OCI-LY1 (cell line): ENCODE measurements at regions not wholly inside any gene's neighbourhood (a gene's known extent, or its start where the extent isn't known, plus 50 kb on each side); places are given as distances from the start of the nearest gene placed in this dataset.

Experiments used
- H2AFZ ChIP-seq: fragments of 200-600 bp; sonication (generic), shearing (Covaris generic); 2 replicates; pipeline ENCODE4 v1.6.0; 2014; ENCODE audit warnings: antibody characterized with exemption, mild to moderate bottlenecking, low read length
- H3F3A ChIP-seq: fragments of 200-600 bp; sonication (generic), shearing (Covaris generic); 2 replicates; pipeline ENCODE4 v1.6.0; 2014; ENCODE audit warnings: mild to moderate bottlenecking, antibody characterized with exemption, low read length, moderate library complexity; ENCODE audit not compliant: insufficient read depth
- H3K27ac ChIP-seq: fragments of 200-600 bp; sonication (generic); 2 replicates; pipeline ENCODE4 v1.5.1; 2014; ENCODE audit warnings: low read length, mixed run types, mild to moderate bottlenecking, low read depth; ENCODE audit not compliant: poor library complexity, severe bottlenecking
- H3K27me3 ChIP-seq: fragments of 200-600 bp; sonication (generic); 2 replicates; pipeline ENCODE4 v1.6.0; 2014; ENCODE audit warnings: antibody characterized with exemption, mild to moderate bottlenecking, low read length, moderate library complexity; ENCODE audit not compliant: insufficient read depth
- H3K36me3 ChIP-seq: fragments of 200-600 bp; sonication (generic); 2 replicates; pipeline ENCODE4 v1.6.1; 2014; ENCODE audit warnings: mild to moderate bottlenecking, antibody characterized with exemption, low read length, moderate library complexity, mixed read lengths; ENCODE audit not compliant: insufficient read depth
- H3K4me1 ChIP-seq: fragments of 200-600 bp; sonication (generic); 2 replicates; pipeline ENCODE4 v1.5.1; 2014; ENCODE audit warnings: mild to moderate bottlenecking, low read length, moderate library complexity; ENCODE audit not compliant: insufficient read depth, severe bottlenecking
- H3K4me2 ChIP-seq: fragments of 200-600 bp; sonication (generic), shearing (Covaris generic); 2 replicates; pipeline ENCODE4 v1.6.1; 2014; ENCODE audit warnings: low read length
- H3K4me3 ChIP-seq: fragments of 200-600 bp; sonication (generic); 2 replicates; pipeline ENCODE4 v1.5.1; 2014; ENCODE audit warnings: low read length, low read depth, mild to moderate bottlenecking, mixed read lengths; ENCODE audit not compliant: poor library complexity, severe bottlenecking
- H3K79me2 ChIP-seq: fragments of 200-600 bp; shearing (Covaris generic); 2 replicates; pipeline ENCODE4 v1.6.1; 2016; ENCODE audit warnings: mixed run types, low read length, mixed read lengths; ENCODE audit not compliant: insufficient read depth
- H3K9ac ChIP-seq: fragments of 200-600 bp; sonication (generic), shearing (Covaris generic); 2 replicates; pipeline ENCODE4 v1.6.1; 2014; ENCODE audit warnings: mild to moderate bottlenecking, low read length, mixed read lengths
- H3K9me2 ChIP-seq: fragments of 200-600 bp; sonication (generic), shearing (Covaris generic); 2 replicates; pipeline ENCODE4 v1.6.1; 2014; ENCODE audit warnings: low read depth, mild to moderate bottlenecking, low read length, mixed read lengths
- H3K9me3 ChIP-seq: fragments of 200-600 bp; shearing (Covaris generic); 2 replicates; pipeline ENCODE4 v1.6.1; 2014; ENCODE audit warnings: low read length, mixed read lengths
- H4K20me1 ChIP-seq: fragments of 200-600 bp; sonication (generic), shearing (Covaris generic); 2 replicates; pipeline ENCODE4 v1.6.0; 2016; ENCODE audit warnings: mild to moderate bottlenecking, low read length; ENCODE audit not compliant: insufficient read depth
- CTCF ChIP-seq: fragments of 200-600 bp; sonication (generic), shearing (Covaris generic); IDR thresholded peaks from 2 replicates; pipeline ENCODE4 v1.5.1; 2017; ENCODE audit warnings: mild to moderate bottlenecking, antibody characterized with exemption, low read length, moderate library complexity, mixed read lengths
- EZH2 ChIP-seq: fragments of 200-600 bp; sonication (generic), shearing (Covaris generic); IDR thresholded peaks from 2 replicates; pipeline ENCODE4 v1.8.0; 2017; ENCODE audit warnings: borderline replicate concordance, mixed run types, mild to moderate bottlenecking, antibody characterized with exemption, low read length, moderate library complexity, mixed read lengths

DNA sequence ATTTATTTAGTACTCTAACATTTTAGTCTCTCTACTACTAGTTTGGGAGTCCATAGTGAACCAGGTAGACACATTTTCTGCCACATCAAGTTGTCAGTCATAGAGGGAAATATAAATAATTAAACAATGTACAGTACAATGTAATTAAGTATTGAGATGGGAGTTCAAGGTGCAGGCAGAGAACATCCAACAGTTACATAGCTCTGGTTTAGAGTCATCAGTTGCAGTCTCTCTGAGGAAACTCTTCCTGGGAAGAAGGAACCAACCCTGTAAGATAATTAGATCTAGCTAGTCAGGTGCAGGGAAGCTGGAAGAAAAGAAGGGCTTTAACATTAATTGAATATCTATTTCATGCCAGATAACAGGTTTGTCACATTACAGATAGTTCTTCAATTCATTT lies 457.9 kb upstream of the DYNLRB2 start:
- H3K36me3 ChIP-seq: no peaks in the 10 kb centered on the region
- TF ChIP-seq CTCF (no peak), EZH2 (no peak)
- H3K9me2 ChIP-seq: no peaks in the 10 kb centered on the region
- no peaks in the 10 kb centered on the region for H4K20me1 ChIP-seq
- H2AFZ ChIP-seq: no peak overlapping the region
- no peaks in the 10 kb centered on the region for H3K4me1 ChIP-seq
- H3F3A ChIP-seq: no peaks in the 10 kb centered on the region
- no peak overlapping the region for H3K4me3 ChIP-seq
- no peaks in the 10 kb centered on the region for H3K9me3 ChIP-seq
- H3K27me3 ChIP-seq: no peaks in the 10 kb centered on the region
- H3K4me2 ChIP-seq: no peak overlapping the region
- H3K79me2 ChIP-seq: no peaks in the 10 kb centered on the region
- no peak overlapping the region for H3K9ac ChIP-seq
- H3K27ac ChIP-seq: no peak overlapping the region

DNA sequence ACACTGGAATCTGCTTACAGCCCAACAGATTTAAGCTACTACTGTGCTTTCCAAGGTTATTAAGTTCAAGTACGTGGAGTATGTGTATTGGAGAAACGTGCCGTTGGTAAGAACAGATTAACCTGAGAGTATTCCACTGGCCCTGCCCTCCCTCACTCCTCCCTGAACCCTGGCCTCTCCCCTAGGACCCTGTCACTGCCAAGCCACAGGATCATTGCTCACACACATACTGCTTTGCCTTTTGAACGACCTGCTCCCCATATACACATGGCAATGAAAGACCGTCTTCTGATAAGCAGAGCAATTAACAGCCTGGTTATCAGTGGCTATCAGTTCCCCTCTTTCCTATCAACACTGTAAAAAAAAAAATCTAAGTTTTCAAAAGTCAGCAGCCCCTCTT lies 458.9 kb upstream of the DYNLRB2 start:
- Histone ChIP-seq H3K4me1 (no peaks in the 10 kb centered on the region), H4K20me1 (no peaks in the 10 kb centered on the region), H3K27me3 (no peaks in the 10 kb centered on the region), H3K4me2 (no peak overlapping the region), H3K9ac (no peak overlapping the region), H3F3A (no peaks in the 10 kb centered on the region), H3K9me3 (no peaks in the 10 kb centered on the region), H3K4me3 (no peak overlapping the region), H3K27ac (no peak overlapping the region), H3K9me2 (no peaks in the 10 kb centered on the region), H2AFZ (no peak overlapping the region), H3K79me2 (no peaks in the 10 kb centered on the region), H3K36me3 (no peaks in the 10 kb centered on the region)
- no peak for TF ChIP-seq CTCF
- no peak for TF ChIP-seq EZH2

DNA sequence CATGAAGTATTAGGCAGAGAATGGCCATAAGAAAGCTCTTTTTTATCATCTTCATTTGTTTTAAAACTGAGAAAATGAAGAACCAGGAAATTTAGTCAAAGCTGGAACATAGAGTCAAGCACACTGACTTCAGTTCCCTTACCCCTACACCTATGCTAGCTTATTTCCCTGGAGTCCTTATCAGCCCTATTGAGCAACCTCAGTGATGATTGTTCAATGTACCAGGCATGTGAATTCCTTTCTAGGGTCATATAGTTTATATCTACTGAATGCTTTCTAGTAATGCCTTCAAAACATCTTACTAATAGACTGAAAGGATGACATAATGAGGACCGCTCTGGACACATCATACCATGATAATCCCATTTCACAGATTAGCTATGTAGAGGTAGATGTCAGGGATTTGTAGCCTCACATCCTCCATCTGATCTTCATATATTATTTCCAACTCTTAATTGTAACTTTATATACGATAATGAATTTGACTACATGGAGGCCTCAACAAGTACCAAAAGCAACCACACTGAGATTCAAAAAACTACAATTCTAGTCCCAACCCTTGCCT lies 460.4 kb upstream of the DYNLRB2 start:
- no peaks in the 10 kb centered on the region for H3K27me3 ChIP-seq
- H3K9ac ChIP-seq: no peak overlapping the region
- H3K4me1 ChIP-seq: no peaks in the 10 kb centered on the region
- no peaks in the 10 kb centered on the region for H3K9me3 ChIP-seq
- no peaks in the 10 kb centered on the region for H3F3A ChIP-seq
- H3K4me2 ChIP-seq: no peak overlapping the region
- TF ChIP-seq EZH2 (no peak), CTCF (no peak)
- no peak overlapping the region for H2AFZ ChIP-seq
- no peak overlapping the region for H3K4me3 ChIP-seq
- H3K9me2 ChIP-seq: no peaks in the 10 kb centered on the region
- no peaks in the 10 kb centered on the region for H4K20me1 ChIP-seq
- no peaks in the 10 kb centered on the region for H3K36me3 ChIP-seq
- no peaks in the 10 kb centered on the region for H3K79me2 ChIP-seq
- H3K27ac ChIP-seq: no peak overlapping the region
